ENCODE measurements at regions not wholly inside any gene's neighbourhood (a gene's known extent, or its start where the extent isn't known, plus 50 kb on each side); places are given as distances from the start of the nearest gene placed in this dataset.

DNA sequence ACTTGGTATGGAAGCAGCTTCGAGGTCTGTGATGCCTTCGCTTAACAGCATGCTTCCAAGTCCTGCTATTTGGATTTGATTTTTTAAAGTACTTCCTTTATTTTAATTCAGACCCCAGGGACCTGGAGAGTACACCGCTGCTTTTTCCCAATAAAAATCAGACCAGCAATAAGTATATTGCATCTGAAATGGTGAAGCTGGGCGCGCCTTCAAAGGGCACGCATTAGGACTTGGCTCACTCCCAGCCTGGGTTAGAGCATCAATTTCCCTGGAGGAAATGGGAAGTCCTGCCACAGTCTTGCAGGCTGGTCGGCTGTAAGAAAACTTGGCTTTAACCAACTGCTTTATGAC lies 325.1 kb downstream of the RRAGC start:
- no peak for DNase-seq

DNA sequence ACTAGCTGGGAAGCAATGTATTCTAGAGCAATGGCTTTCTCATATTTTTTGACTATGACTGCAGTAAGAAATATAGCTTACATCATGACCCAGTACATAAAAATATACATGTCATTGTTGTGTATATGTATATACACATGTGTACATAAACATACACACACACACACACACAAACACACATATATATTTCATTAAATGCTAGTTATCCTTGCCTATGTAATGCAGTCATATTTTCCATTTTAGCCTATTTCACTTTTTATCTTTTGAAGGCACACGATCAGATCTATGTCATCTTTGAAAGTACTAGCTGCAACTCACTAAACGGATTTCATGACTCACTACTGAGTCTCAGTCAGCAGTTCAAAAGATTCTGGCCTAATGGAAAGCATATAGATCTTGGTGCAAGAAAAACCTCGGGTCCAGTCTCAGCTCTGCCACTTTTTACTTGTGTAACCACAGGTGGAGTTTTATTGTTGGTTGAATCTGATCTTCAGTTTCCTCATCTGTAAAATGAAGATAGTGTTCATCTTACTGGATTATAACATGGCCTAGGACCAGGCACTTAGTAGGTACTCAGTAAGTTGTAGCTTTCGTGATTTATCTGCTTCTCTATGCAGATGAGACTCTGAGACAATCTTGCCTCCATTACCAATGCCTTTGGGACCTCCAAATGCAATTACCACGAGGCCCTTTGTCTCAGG lies 325.6 kb downstream of the RRAGC start:
- DNase-seq, result no peak

DNA sequence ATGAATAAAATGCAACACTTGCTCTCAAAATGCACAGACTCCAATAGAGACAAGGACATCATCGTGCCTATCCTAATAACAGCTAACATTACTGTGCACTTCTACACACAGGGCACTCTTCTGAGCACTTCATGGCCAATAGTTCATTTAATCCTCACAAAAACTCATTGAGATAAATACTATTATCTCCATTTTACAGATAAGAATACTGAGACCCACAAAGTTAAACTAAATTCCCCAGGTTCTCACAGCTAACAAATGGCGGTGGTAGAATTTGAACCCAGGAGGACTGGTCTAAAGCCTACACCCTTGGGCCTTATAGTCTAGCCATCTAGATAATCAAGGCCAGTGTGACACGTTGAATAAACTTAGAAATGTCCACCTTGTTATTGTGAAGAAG lies 328.6 kb downstream of the RRAGC start:
- DNase-seq, result no peak

DNA sequence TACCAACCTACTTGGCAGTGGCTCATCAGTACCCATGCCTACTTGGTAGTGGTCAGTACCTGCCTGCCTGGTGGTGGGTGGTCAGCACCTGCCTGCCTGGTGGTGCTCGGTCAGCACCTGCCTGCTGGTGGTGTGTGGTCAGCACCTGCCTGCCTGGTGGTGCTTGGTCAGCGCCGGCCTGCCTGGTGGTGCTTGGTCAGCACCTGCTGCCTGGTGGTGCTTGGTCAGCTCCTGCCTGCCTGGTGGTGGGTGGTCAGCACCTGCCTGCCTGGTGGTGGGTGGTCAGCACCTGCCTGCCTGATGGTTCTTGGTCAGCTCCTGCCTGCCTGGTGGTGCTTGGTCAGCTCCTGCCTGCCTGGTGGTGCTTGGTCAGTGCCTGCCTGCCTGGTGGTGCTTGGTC lies 329.6 kb downstream of the RRAGC start:
- DNase-seq, result no peak

DNA sequence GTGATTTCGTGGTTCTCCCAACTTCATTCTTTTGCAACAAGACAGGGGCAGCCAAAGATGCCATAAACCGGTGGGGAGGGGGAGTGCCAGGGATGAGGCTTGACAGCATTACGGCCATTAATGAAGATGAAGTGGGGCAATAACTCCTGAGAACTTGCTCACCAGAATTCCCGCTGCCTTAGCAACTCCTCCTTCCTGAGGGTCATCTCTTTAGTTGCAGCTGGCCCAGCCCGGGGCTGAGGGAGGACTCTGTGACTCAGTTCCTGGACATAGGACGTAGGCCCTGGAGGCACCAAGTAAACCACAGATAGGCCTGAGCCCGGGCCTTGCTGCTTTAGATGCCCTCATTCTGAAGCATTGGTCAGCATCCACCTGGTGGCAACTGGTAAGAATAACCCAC lies 330.2 kb downstream of the RRAGC start:
- no peak for DNase-seq

DNA sequence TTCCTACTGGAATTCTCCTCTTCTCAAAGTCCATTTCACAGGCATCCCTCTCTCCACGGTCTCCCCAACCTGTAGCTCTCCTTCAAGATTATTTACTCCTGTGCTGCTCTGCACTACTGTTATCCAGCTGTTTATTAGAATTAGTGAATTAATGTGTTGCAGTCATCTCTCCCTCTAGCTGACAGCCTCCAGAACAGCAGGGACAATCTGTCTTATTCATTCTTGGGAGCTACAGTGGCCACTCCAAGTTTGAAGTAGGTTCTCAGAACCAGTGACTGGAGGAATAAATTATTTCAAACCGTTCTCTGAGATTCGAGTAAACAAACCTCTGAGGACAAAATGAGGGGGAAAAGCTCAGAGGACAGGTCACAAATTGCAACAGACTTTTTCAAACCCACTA lies 330.9 kb downstream of the RRAGC start:
- DNase-seq, result no peak

DNA sequence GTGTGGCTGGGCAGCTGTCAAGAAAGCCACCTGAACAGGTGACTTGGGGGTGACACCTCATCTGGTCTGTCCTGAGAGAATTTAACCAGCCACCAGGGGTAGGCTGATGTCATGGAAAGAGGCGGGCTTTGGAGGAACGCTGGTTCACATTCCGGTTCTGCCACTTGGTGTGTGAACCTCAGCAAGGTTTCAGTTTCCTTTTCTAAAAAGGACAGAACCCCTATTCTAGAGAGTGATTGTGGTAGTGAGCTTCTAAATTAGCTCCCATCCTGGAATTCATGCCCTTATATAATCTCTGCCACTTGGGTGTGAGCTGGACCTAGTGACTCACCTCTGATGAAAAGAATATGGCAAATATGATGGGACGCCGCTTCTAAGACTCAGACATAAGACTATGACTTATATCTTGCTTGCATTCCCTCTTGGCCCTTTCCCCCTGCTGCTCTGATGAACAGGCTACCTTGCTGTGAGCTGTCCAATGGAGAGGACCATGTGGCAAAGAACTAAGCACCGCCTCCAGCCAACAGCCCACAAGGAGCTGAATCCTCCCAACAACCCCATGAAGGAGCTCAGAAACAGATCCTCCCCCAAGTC lies 332.1 kb downstream of the RRAGC start:
- no peak for DNase-seq

DNA sequence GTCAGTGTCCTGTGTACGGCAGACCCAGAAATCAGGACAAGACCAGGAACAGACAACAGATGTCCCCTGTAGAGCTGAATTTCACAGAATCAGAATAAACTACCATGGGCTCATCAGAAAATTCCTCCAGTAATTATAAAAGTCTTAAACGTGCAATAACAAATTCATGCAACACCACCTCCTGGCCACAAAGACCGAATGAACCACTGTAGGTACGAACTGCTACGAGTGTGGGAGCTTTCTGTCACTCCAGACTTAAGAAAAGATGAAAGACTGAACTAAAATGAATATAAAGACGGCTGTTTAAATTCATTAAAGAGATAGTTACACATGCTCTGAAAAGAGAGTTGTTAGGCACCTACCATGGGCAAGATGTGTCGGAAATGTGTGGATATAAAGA lies 333.5 kb downstream of the RRAGC start:
- no peak for DNase-seq

DNA sequence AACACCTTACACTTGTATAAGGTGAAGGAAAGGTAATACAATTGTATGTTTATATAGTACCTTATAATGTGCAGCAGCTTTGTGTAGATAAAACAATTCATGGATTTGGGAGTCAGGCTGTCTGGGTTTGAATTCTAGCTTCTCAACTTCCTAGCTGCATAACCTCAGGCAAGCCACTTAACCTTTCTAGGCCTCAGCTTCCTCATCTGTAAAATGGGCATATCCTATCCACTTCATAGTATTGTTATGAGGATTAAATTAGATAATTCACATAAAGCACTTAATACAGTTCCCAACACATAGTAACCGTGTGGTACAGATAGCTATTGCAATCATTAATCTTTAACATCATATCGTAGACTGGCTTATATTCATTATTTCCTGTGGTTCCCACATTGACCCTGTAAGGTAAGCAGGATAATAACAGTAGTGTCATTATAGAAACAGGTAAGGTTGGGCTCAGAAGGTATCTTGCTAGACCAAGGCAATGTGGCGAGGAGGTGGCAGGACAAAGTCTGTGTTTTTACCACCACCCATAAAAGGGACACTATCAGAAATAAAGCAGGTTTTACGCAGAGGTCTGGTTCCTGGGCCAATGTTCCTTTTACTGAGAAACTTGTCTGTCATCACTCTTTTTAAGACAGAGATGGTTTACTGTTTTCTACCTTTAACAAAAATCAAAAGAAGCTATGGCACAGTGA lies 334.1 kb downstream of the RRAGC start:
- no peak for DNase-seq

DNA sequence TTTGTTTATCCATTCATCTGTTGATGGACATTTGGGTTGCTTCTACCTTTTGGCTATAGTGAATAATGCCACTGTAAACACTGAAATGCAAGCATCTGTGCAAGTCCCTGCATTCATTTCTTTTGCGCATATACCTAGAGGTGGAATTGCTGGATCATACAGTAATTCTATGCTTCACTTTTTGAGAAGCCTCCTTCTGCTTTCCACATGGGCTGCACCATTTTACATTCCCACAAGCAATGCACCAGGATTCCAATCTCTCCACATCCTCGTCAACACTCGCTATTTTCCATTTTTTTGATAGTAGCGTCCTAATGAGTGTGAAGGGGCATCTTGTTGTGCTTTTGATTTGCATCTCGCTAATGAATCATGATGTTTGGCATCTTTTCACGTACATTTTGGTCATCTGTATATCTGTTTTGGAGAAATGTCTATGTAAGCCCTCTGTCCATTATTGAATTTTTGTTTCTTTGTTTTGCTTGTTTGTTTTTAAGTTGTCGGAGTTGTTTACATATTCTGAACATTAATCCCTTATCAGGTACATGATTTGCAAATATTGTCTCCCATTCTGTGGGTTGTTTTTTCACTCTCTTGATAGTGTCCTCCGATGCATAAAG lies 335.4 kb downstream of the RRAGC start:
- no peak for DNase-seq

DNA sequence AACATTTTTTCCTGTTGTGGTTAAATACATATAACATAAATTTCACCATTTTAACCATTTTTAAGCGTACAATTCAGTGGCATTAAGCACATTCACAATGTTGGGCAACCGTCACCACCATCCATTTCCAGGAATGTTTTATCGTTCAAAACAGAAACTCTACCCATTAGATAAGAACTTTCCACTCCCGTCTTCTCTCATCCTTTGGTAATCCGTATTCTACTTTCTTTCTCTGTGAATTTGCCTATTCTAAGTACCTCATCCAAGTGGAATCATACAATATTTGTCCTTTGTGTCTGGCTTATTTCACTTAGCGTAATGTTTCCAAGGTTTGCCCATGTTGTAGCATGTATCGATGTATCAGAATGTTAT lies 336.0 kb downstream of the RRAGC start:
- no peak for DNase-seq

DNA sequence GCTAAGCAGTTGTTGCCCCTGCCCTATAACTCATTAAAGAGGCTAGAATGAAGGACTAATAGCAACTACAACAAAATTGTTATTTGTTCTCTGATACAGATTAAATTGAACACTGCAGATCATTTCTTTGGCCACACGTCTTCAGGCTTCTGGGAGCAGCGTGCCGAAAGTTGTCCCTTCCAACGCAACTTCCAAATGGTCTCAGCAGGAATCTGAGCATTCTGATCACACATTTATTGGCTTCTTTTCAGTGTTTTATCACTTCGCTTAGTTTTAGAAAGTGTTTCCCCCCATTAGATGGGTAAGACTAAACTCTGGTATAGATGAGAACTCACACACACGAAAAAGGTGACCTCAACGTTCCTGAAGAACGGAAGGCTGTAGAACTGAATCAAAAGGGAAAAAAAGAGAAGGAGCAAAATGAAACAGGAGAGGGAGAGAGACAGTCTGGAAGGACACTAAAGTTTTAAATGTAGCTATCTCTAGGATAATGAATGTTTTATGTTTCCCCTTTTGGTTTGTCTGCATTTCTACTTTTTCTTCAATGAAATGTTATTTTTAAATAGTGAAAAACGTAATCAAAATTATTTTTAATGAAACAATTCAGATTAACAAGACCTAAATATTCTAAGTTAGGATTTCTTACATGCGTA lies 336.5 kb downstream of the RRAGC start:
- no peak for DNase-seq

DNA sequence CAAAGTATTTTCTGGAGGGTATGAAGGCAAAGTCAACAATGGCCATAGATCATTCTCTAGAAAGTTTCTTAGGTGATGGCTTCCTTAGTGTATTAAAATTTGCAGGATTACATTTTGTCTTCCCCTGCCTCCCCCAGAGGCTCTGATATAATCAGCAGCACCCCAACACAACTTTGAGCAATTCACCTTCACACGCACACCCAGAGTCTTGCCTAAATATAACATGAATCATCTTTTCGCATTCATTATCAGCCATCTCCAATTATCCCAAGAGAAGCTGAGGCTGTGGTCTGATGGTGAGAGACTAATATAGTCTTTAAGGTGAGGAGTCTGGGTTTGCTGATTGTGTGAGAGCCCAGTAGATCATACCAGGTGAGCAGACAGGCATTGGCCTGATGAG lies 343.0 kb downstream of the RRAGC start:
- no peak for DNase-seq

DNA sequence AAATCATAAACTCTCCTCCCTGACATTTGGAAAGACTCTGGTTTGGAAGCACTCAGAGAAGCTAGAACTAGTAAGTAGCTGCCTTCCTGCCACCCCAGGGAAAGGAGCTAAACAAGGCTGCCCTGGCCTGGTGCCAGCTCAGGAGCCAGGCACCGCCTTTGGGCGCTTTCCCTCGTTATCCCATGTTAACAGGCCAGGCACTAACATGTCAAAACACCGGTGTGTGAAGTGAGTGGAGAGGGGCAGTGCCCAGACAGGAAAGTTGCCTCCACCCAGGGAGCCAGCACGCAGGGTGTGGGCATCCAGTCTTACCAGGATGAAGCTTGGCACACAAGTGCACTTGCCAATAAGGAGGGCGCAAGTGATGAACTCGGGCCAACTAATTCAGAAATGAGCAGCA lies 346.8 kb downstream of the RRAGC start:
- DNase-seq, result peak; percentile 93

DNA sequence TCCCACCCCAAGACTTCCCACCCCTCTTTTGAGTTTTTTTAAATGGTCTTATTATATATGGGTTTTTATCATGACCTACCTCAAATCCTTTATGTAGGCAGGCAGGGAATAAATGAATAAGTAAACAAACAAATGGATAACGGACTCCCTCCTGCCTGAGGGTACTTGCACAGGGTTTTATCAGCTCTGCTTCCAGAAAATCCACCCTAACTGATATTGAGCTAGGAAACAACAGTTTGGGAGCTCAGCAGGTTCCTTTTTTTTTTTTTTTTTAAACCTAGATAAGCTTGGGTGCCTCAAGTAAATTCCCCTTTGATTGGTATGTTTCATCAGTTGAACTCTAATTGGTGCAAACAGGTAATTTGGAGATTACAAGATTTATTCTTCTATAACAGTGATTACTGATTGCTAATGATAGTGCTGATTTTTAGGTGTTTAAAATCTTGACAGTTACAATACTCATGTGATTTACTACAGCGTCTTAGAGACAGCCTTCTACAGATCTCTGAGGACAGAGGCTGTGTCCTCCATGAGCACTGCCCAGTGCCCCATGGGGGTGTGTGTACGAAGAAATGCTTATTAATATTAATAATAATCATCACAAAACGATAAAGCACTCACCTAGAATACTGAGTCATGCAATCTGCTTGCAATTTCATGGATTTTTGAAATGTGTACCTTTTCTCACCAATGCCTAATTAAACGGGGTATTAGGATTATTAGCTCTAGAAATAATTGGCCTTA lies 347.4 kb downstream of the RRAGC start:
- DNase-seq, result no peak

DNA sequence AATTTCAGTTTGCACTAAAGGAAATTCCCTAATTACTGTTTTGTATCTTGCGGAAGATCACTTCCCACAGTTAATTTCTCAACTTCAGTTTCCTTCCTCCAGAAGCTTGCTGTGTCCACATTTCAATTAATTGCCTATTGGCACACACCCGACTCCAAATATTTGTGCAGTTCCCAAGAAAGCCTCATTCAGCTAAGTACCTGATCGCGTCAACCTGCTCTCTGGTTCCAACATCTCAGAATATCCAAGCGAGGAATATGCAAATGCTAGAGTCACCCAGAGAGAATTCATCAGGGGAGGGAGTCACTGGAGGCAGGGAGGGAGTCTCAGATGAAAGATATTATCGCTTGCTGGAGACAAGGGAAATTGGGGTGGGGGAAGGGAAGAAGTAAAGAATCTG lies 351.3 kb downstream of the RRAGC start:
- DNase-seq, result no peak

DNA sequence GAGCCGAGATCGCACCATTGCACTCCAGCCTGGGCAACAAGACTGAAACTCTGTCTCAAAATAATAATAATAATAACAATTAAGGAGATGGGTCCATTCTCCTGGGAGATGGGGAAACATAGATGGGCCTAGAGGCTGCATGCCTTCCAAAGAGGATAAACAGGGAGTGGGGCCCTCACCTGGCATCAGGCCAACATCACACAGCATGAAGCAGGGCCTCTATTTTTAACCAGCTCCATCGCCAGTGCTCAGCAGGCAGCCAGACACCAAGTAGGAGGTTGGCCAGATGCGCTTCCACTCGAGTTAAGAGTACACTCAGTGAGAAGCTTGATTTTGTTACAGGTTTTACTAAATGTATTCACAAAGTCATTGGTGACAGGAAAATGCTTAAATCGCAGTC lies 352.0 kb downstream of the RRAGC start:
- no peak for DNase-seq

DNA sequence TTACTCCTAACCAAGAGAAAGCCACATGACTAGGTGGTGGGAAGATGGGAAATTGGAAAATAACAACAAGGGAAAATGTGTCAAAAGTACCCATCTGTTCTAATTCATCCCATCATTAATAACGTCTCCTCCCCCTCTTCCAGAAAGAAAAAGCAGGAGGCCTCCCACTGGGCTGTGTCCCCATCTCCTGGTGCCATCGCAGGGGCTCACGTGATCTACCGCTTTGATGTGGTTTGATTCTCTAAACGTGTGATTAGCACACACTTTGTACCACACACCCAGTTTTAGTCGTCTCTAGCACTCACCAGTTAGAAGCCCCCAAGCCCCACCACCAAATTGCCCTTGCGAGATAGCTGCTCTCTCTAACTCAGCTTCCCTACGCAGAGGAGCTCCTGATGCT lies 353.6 kb downstream of the RRAGC start:
- DNase-seq, result no peak

DNA sequence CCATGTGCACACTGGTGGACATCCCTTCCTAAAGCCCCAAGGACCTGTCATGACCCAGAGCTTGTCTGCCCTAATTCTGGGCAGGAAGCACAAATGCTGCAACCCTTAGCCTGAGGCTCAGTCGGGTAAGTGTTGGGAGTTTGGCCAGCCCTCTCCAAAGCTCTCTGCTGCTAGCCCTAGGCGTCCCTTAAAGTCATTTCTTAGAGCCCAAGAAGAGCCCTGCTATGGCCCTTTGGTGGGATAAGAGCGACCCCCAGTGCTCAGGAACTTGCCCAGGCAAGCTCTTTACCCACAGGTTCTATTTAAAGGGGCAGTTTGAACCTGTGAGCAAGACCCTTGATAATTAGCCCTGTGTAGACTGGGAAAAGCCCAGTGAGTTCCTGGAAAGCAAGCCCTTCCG lies 356.8 kb downstream of the RRAGC start:
- DNase-seq, result no peak

DNA sequence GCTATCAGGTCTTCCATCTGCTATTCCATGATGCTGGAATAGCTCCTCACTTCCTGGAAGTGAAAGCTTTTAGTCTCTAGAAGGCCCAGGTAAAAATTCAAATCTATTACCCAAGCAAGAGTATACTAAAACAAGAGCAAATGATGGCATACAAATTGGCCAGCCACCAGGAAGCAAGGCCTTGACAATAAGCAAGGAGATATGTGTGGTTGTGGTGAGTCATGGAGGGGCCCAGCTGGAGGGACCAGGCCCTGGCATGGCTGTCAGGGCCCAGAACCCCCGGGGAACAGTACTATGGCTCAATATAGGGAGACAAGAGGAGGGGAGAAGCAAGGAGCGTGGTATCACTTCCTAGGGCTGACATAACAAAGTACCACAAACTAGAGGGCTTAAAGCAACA lies 358.7 kb downstream of the RRAGC start:
- DNase-seq, result no peak

DNA sequence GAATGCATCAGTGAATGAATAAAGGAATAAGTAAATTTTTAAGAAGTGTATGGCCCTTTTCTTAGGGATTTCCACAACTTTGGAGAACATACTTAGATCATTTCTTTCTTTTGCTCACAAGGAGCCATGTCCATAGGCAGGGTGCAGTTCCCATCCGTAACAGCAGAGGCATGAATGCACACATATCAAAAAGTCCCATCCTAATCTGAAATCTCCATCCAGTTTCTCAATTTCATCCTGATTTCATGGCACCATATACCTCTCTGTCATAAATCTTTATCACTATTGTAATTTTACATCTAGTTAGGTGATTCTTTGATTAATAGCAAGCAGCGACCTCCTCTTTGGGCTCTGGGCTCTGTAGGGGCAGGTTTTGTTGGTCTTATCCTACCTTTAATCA lies 359.2 kb downstream of the RRAGC start:
- DNase-seq, result no peak

DNA sequence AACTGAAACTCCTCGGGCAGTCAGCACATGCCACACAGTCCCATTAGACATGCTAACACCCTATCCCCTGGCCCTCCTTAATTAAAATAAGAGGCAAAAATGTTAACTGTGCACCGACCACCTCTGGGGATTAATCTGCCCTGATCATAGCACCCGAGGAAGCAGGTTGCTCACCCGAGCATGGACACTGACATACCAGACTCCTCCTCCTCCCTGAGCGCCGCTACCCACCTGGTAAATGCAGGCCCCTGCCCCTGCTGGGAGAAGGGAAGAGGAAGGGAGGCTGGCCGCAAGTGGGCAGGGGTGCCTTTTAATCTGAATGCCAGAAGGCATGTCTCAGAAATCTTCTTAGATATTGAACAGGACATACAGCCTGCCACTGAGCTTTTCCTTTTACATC lies 360.9 kb downstream of the RRAGC start:
- DNase-seq, result no peak

Data from NCI-H1105 treated with DMSO at 0.1 percent for 48 hours (cell line).